SK-N-DZ (cell line): ENCODE measurements at regions not wholly inside any gene's neighbourhood (a gene's known extent, or its start where the extent isn't known, plus 50 kb on each side); places are given as distances from the start of the nearest gene placed in this dataset.

Experiments
- DNase-seq: peaks from one replicate; pipeline ENCODE4 v3.0.0-alpha.2; 2015; ENCODE audit warnings: low spot score

- no peak for DNase-seq
Observed at GRCh38 chr5:18032744-18033143, 398.5 kb downstream of the TAF11L14 start.

- no peak for DNase-seq
Observed at GRCh38 chr5:18036531-18036930, 402.3 kb downstream of the TAF11L14 start.

DNA sequence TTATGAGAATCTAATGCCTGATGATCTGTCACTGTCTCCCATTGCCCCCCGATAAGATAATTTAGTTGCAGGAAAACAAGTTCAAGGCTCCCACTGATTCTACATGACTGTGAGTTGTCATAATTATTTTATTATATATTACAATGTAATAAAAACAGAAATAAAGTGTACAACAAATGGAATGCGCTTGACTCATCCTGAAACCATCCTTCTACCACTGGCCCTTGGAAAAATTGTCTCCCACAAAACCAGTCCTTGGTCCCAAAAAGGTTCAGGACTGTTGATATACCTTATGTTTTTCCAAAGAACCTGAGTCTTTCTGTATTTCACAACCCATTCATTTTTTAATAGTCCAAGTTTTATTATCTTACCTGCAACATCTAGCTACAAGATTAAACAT lies 403.5 kb downstream of the TAF11L14 start:
- DNase-seq, result no peak

GRCh38 chr5:18043344-18043743 lies 409.1 kb downstream of the TAF11L14 start:
- no peak for DNase-seq

DNA sequence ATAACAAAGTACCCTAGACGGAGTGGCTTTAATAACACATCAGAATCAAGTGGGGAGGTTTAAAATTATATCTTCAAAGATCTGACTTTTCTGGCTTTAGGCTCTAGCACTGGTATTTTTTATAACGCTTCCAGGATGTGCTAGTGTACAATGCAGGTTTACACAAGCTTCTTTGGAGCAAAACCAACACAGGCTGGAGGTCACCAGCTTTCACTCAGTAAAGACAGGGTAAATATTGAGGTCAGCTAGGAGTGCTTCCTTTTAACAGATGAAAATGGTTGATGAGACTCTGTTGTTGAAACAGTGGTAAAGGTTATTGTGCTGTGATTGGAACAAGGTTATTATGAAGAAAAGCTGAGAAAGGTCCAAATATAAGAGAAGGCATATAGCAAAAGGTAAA lies 414.2 kb downstream of the TAF11L14 start:
- DNase-seq, result no peak

DNA sequence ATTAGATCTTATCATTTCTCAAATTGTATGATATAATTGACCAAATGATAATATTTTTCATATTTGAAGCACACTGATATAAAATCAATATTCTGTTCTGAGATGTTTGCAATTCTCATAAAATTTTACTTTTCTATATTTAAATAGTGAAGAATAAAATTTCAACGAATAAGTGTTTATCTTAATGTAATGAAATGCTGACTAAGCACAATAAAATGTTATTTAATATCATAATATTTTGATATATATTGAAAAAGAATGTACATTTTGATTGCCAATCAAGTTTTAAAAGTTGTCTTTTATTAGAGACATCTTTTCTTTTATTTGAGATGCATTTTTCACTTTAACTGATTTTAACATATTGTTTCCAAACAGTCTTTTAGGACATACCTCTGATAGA lies 416.1 kb downstream of the TAF11L14 start:
- no peak for DNase-seq

GRCh38 chr5:18050776-18051175 lies 416.5 kb downstream of the TAF11L14 start:
- no peak for DNase-seq

- no peak for DNase-seq
Observed at GRCh38 chr5:18051953-18052352, 417.7 kb downstream of the TAF11L14 start.

GRCh38 chr5:18052569-18052968 lies 418.3 kb downstream of the TAF11L14 start:
- DNase-seq, result no peak

GRCh38 chr5:18057725-18058124 lies 423.5 kb downstream of the TAF11L14 start:
- DNase-seq, result no peak

DNA sequence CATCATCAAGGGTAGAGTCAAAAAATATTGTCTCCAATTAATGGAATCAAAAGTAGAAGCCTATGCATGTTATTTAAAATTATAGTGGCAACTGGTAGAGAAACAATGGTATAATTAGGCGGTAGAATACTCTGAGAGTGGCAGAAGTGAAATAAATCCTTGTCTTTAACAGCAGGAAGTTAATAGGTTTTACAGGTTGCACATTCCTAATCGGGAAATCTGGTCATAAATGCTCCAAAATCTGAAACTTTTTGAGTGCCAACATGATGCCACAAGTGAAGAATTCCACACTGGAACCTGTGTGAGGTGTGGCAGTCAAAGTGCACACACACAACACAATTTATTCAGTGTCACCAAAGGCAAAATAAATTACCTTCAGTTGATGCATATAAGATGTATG lies 433.4 kb downstream of the TAF11L14 start:
- DNase-seq, result no peak

DNA sequence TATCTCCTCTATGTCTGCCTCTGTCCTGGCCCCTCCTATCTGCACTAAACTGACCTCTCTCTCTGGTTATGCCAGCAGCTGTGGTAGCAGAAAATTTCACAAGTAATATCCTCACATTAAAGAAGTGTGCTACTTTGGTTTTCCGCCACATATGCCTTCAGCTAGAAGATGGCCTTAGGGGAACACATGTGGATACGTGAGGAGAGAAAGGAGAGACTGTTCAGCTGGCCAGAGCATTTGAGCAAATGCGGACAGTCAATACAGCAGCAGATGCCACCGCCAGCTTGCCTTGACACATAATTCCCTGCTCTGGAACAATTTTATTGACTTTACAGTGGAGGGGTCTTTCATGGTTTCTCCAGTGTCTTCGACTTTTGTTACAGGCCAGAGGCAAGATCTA lies 434.6 kb downstream of the TAF11L14 start:
- peak; percentile 15 for DNase-seq

GRCh38 chr5:18069790-18070189 lies 435.5 kb downstream of the TAF11L14 start:
- DNase-seq, result no peak

- no peak for DNase-seq
Observed at GRCh38 chr5:18072600-18072999, 438.3 kb downstream of the TAF11L14 start.

GRCh38 chr5:18074961-18075360 lies 440.7 kb downstream of the TAF11L14 start:
- DNase-seq, result no peak

- no peak for DNase-seq
Observed at GRCh38 chr5:18078157-18078556, 443.9 kb downstream of the TAF11L14 start.

- no peak for DNase-seq
Observed at GRCh38 chr5:18079831-18080230, 445.6 kb downstream of the TAF11L14 start.

GRCh38 chr5:18088020-18088579 lies 453.8 kb downstream of the TAF11L14 start:
- no peak for DNase-seq

DNA sequence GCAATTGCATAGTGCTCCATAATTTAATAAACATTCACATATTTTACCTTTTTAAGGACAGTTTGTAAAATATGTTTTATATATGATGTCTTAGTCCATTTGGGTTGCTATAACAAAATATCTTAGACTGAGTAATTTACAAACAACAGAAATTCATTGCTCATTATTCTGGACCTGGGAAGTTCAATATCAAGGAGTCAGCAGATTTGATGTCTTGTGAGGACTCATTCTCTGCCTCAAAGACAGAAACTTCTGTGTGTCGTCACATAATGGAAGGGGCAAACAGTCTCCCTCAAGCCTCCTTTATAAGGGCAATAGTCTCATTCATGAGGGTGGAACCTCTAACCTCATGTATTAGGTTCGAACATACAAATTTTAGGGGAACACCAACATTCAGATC lies 455.9 kb downstream of the TAF11L14 start:
- DNase-seq, result no peak

- no peak for DNase-seq
Observed at GRCh38 chr5:18091142-18091541, 456.9 kb downstream of the TAF11L14 start.

DNA sequence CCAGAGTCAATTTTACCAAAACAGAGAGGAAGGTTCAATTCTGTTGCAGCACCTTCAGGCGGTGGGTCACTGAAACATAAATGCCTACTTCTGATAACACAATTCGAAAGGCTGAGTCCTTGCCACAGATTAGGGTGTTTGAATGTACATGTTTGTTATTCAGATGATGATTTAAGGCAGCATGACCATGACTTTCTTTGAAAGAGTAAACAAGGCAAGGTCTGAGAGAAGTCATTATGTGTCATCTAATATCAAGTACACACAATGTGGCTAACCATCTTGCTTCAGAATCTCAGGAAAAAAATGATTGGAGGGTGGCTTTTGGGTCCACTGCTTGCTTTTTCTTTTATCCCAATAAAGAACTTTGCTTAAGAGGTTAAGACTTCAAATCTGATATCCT lies 457.5 kb downstream of the TAF11L14 start:
- no peak for DNase-seq

GRCh38 chr5:18095061-18095460 lies 460.8 kb downstream of the TAF11L14 start:
- no peak for DNase-seq

GRCh38 chr5:18097817-18098216 lies 463.6 kb downstream of the TAF11L14 start:
- DNase-seq, result no peak

DNA sequence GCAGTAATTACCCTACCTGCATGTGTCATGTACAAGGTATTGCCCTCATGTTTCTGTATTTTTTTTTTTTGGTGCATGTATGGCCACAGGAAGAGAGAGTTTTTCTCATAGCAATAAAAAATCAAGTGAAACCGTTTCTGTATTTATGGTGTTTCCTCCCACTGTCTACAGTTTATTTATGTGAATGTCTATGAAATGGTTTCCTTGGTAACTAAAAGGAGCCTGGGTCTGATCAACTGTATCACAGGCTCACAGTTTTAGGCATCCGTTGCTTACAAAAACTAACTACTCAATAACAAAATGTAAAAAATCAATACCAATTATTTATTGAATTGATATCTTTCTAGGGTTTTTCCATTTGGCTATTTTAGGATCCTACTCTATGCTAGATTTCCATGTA lies 464.4 kb downstream of the TAF11L14 start:
- DNase-seq, result no peak
